H1 (cell line): ENCODE measurements at regions not wholly inside any gene's neighbourhood (a gene's known extent, or its start where the extent isn't known, plus 50 kb on each side); places are given as distances from the start of the nearest gene placed in this dataset.

Experiments used
- CTCF ChIA-PET: fragments of 300-600 bp; sonication (Branson Sonifier 250); formaldehyde crosslinking; loops from one replicate; lab custom pipeline; 2021; ENCODE audit not compliant: partially characterized antibody; lab: Charles Lee
- POLR2A ChIA-PET: fragments of 300-600 bp; sonication (Branson Sonifier 250); formaldehyde crosslinking; loops from one replicate; lab custom pipeline; 2021; ENCODE audit warnings: inconsistent platforms; ENCODE audit not compliant: partially characterized antibody; lab: Charles Lee
- DNase-seq, 2 experiments: peaks; one replicate each; pipeline versions ENCODE4 v3.0.0 to v3.0.0-alpha.2; 2010 to 2022; ENCODE audit warnings: low spot score in 2 of 2, low read depth in 1 of 2, mixed read lengths in 1 of 2
- FAIRE-seq: peaks from 2 replicates; lab custom pipeline; 2011; peaks lifted over from hg19 to GRCh38; lab: Jason Lieb, UNC
- H2AFZ ChIP-seq: 2 replicates; pipeline ENCODE4 v1.8.1; 2012; ENCODE audit warnings: low read length, inconsistent platforms
- H2AK5ac ChIP-seq: 2 replicates; pipeline ENCODE4 v1.6.1; 2013; ENCODE audit warnings: low read depth, low read length
- H2BK120ac ChIP-seq: replicated peaks from 2 replicates; pipeline ENCODE3; 2013; ENCODE audit warnings: low read depth, low read length, inconsistent platforms
- H2BK12ac ChIP-seq: 2 replicates; pipeline ENCODE4 v1.6.1; 2013; ENCODE audit warnings: low read depth, low read length
- H2BK15ac ChIP-seq: 2 replicates; pipeline ENCODE4 v1.6.1; 2013; ENCODE audit warnings: low read length
- H2BK20ac ChIP-seq: 2 replicates; pipeline ENCODE4 v1.6.1; 2013; ENCODE audit warnings: low read length
- H2BK5ac ChIP-seq: 2 replicates; pipeline ENCODE4 v1.6.1; 2013; ENCODE audit warnings: low read depth, low read length
- H3K14ac ChIP-seq: 2 replicates; pipeline ENCODE4 v1.6.1; 2013; ENCODE audit warnings: inconsistent platforms; ENCODE audit not compliant: insufficient read length
- H3K18ac ChIP-seq: 2 replicates; pipeline ENCODE4 v1.6.1; 2013; ENCODE audit warnings: low read length; ENCODE audit errors: extremely low read depth
- H3K23ac ChIP-seq: 2 replicates; pipeline ENCODE4 v1.6.1; 2013; ENCODE audit warnings: inconsistent platforms; ENCODE audit not compliant: insufficient read length
- H3K23me2 ChIP-seq: 2 replicates; pipeline ENCODE4 v1.6.1; 2013; ENCODE audit warnings: low read depth, low read length
- H3K27ac ChIP-seq: 2 replicates; pipeline ENCODE4 v1.6.1; 2011; ENCODE audit warnings: low read depth, low read length, inconsistent platforms
- H3K27me3 ChIP-seq, 4 experiments: replicated peaks in 1 of 4; 1 replicate in 1 of 4; 2 replicates in 3 of 4; pipeline versions ENCODE4 v1.6.1 to v1.8.1; 2011 to 2013; ENCODE audit warnings: low read length in 3 of 4, mild to moderate bottlenecking in 3 of 4, inconsistent platforms in 2 of 4, mixed read lengths in 2 of 4, moderate library complexity in 1 of 4; ENCODE audit not compliant: control insufficient read depth in 3 of 4, insufficient read depth in 3 of 4; ENCODE audit errors: extremely low read depth in 1 of 4
- H3K36me3 ChIP-seq, 4 experiments: 2 replicates each; pipeline versions ENCODE4 v1.6.1 to v1.8.1; 2011 to 2013; ENCODE audit warnings: mild to moderate bottlenecking in 4 of 4, low read length in 3 of 4, moderate library complexity in 2 of 4, control low read depth in 1 of 4, inconsistent platforms in 1 of 4; ENCODE audit not compliant: insufficient read depth in 4 of 4, control insufficient read depth in 2 of 4
- H3K4ac ChIP-seq: replicated peaks from 2 replicates; pipeline ENCODE3; 2013; ENCODE audit warnings: low read length, low read depth, mixed read lengths, inconsistent platforms; ENCODE audit not compliant: insufficient read length
- H3K4me1 ChIP-seq, 4 experiments: replicated peaks in 1 of 4; 1 replicate in 1 of 4; 2 replicates in 3 of 4; pipeline versions ENCODE4 v1.6.1 to v1.8.1; 2011 to 2013; ENCODE audit warnings: low read length in 3 of 4, inconsistent platforms in 2 of 4, mixed read lengths in 1 of 4; ENCODE audit not compliant: insufficient read depth in 4 of 4, control insufficient read depth in 3 of 4
- H3K4me2 ChIP-seq, 2 experiments: 2 replicates each; pipeline versions ENCODE4 v1.6.1 to v1.8.1; 2011 to 2013; ENCODE audit warnings: low read depth in 2 of 2, low read length in 2 of 2, control low read depth in 1 of 2, inconsistent platforms in 1 of 2, mild to moderate bottlenecking in 1 of 2; ENCODE audit not compliant: insufficient read depth in 1 of 2
- H3K4me3 ChIP-seq, 4 experiments: fragments of 200-600, 300-600 bp in 1 of 4; sonication (generic), shearing (Covaris generic), sonication (Bioruptor Twin) in 1 of 4; 2 replicates each; pipeline versions ENCODE4 v1.5.1 to v1.8.1; 2011 to 2016; ENCODE audit warnings: low read length in 4 of 4, low read depth in 3 of 4, control low read depth in 2 of 4, inconsistent platforms in 2 of 4, mild to moderate bottlenecking in 2 of 4, mixed read lengths in 1 of 4, moderate library complexity in 1 of 4; ENCODE audit not compliant: insufficient read depth in 2 of 4; ENCODE audit errors: extremely low read depth in 1 of 4
- H3K56ac ChIP-seq: replicated peaks from 2 replicates; pipeline ENCODE3; 2013; ENCODE audit warnings: low read depth, mild to moderate bottlenecking, mixed read lengths, low read length, inconsistent platforms; ENCODE audit not compliant: insufficient read length
- H3K79me1 ChIP-seq: 2 replicates; pipeline ENCODE4 v1.6.1; 2013; ENCODE audit warnings: low read depth, low read length, control low read depth
- H3K79me2 ChIP-seq, 2 experiments: 2 replicates each; pipeline versions ENCODE4 v1.6.1 to v1.8.1; 2012 to 2013; ENCODE audit warnings: low read length in 2 of 2, mild to moderate bottlenecking in 2 of 2, inconsistent platforms in 1 of 2; ENCODE audit not compliant: insufficient read depth in 2 of 2, control insufficient read depth in 1 of 2
- H3K9ac ChIP-seq, 4 experiments: replicated peaks in 1 of 4; 1 replicate in 1 of 4; 2 replicates in 3 of 4; pipeline versions ENCODE4 v1.6.1 to v1.8.1; 2011 to 2013; ENCODE audit warnings: low read depth in 3 of 4, low read length in 3 of 4, control low read depth in 2 of 4, mild to moderate bottlenecking in 2 of 4, moderate library complexity in 2 of 4, inconsistent platforms in 1 of 4; ENCODE audit errors: extremely low read depth in 1 of 4
- H3K9me3 ChIP-seq, 2 experiments: 2 replicates each; pipeline versions ENCODE4 v1.6.1 to v1.8.1; 2012 to 2013; ENCODE audit warnings: mild to moderate bottlenecking in 2 of 2, moderate library complexity in 2 of 2, control low read depth in 1 of 2, inconsistent platforms in 1 of 2, low read depth in 1 of 2, low read length in 1 of 2, mixed read lengths in 1 of 2; ENCODE audit not compliant: insufficient read depth in 2 of 2
- H4K20me1 ChIP-seq, 2 experiments: replicated peaks in 1 of 2; 2 replicates each; pipeline versions ENCODE3 to v1.8.1; 2011 to 2013; ENCODE audit warnings: inconsistent platforms in 2 of 2, low read length in 2 of 2, mild to moderate bottlenecking in 1 of 2; ENCODE audit not compliant: insufficient read depth in 2 of 2, control insufficient read depth in 1 of 2
- H4K5ac ChIP-seq: 2 replicates; pipeline ENCODE4 v1.6.1; 2013; ENCODE audit warnings: low read length, low read depth, mixed read lengths, inconsistent platforms; ENCODE audit not compliant: insufficient read length
- H4K8ac ChIP-seq: 2 replicates; pipeline ENCODE4 v1.8.0; 2013; ENCODE audit warnings: mild to moderate bottlenecking, moderate library complexity, low read length, inconsistent platforms; ENCODE audit not compliant: insufficient read depth; ENCODE audit errors: extremely low read depth
- H4K91ac ChIP-seq: replicated peaks from 2 replicates; pipeline ENCODE3; 2013; ENCODE audit warnings: low read length, mixed read lengths, inconsistent platforms; ENCODE audit not compliant: insufficient read length
- PHF8 ChIP-seq: fragments of 200-600 bp; sonication (generic); conservative IDR thresholded peaks from 2 replicates; pipeline ENCODE4 v1.7.1; 2012; ENCODE audit warnings: low read depth, mild to moderate bottlenecking, inconsistent platforms, low read length, moderate library complexity
- POU5F1 ChIP-seq: IDR thresholded peaks from 2 replicates; pipeline ENCODE4 v1.6.1; 2011; ENCODE audit warnings: low read depth, mild to moderate bottlenecking, low read length, moderate library complexity
- WGBS, 2 experiments: shearing (Covaris generic) in 1 of 2; methylation state at CpG; one replicate each; pipeline versions ENCODE4 v1.1.6 to v1.1.7; 2013 to 2015; ENCODE audit warnings: low lambda C conversion rate in 2 of 2, mixed read lengths in 2 of 2, inconsistent platforms in 1 of 2, low coverage in 1 of 2, missing lambda C conversion rate in 1 of 2; ENCODE audit not compliant: insufficient replicate concordance in 2 of 2, insufficient coverage in 1 of 2, insufficient read length in 1 of 2; ENCODE audit errors: extremely low coverage in 1 of 2, missing lambda C conversion rate in 1 of 2; 5-methylcytosine and 5-hydroxymethylcytosine counted together

DNA sequence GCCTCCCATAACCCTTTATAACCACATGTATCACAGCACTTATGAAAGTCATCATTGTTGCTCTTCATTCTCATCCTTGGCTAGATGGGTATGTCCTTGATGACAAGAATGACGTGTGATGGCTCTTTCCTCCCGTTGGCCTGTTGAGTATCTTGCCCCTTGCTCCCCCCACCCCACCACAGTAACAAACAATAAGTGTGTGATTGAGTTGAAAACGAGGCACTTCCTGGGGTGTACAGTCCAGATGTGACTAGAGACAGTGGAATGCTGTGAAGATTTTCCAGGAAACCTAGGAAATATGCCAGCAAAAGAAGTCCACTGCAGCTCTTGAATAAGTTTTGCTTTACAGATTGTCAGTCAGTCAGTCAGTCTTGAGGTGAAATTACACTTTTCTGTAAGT is 262.5 kb downstream of the ELAVL2 start:
- POLR2A ChIA-PET, result no interaction called here
- FAIRE-seq, result no peak

More for the DNA sequence above, 262.5 kb downstream of the ELAVL2 start:
- Histone ChIP-seq H4K20me1 (no peaks in the 10 kb centered on the region), H4K5ac (no peak overlapping the region), H3K4me2 (no peak overlapping the region), H3K9ac (no peak overlapping the region), H3K4me1 (no peaks in the 10 kb centered on the region; a peak in 1 of 7 replicates), H3K23me2 (no peaks in the 10 kb centered on the region), H3K27me3 (no peaks in the 10 kb centered on the region), H3K79me2 (no peaks in the 10 kb centered on the region), H3K4ac (no peak overlapping the region), H3K4me3 (no peak overlapping the region), H2BK12ac (no peak overlapping the region), H3K9me3 (no peaks in the 10 kb centered on the region), H3K79me1 (no peaks in the 10 kb centered on the region), H2BK20ac (no peak overlapping the region), H2BK120ac (no peak overlapping the region), H2BK15ac (no peak overlapping the region), H3K23ac (no peak overlapping the region), H4K8ac (no peak overlapping the region), H4K91ac (no peak overlapping the region), H2AK5ac (no peak overlapping the region), H3K18ac (no peak overlapping the region), H2AFZ (no peak overlapping the region), H3K36me3 (no peaks in the 10 kb centered on the region), H2BK5ac (no peak overlapping the region), H3K56ac (no peak overlapping the region), H3K14ac (no peak overlapping the region), H3K27ac (no peak overlapping the region)
- 90% methylated on average over 3 of the region's 3 CpGs; no CpG with 5 or more reads in 1 of the 2 experiments for WGBS, 2 experiments
- TF ChIP-seq PHF8 (no peak), POU5F1 (no peak)
- DNase-seq, result no peak
- CTCF ChIA-PET, result interaction anchor here (1.5 kb wide), 1 partner anchor 40 kb away, joined by 3 read pairs; no protein-coding TSS in a partner anchor
